Eye (tissue), 1 donor: ENCODE measurements at regions not wholly inside any gene's neighbourhood (a gene's known extent, or its start where the extent isn't known, plus 50 kb on each side); places are given as distances from the start of the nearest gene placed in this dataset.

Experiments
- DNase-seq: peaks from one replicate; pipeline ENCODE4 v3.0.0-alpha.2; 2015

GRCh38 chr17:68185820-68186219 is 62.0 kb upstream of the AMZ2 start:
- no peak for DNase-seq

GRCh38 chr17:68190495-68190894 is 57.3 kb upstream of the AMZ2 start:
- DNase-seq = no peak

GRCh38 chr17:68195667-68196393 is 52.0 kb upstream of the AMZ2 start:
- DNase-seq = peak; percentile 56

- no peak for DNase-seq
These were observed 51.3 kb upstream of the AMZ2 start for GRCh38 chr17:68196394-68197090.

GRCh38 chr17:68197091-68197996 is 50.5 kb upstream of the AMZ2 start:
- DNase-seq = peak; percentile 58

- DNase-seq = no peak
These were observed 49.6 kb upstream of the AMZ2 start for GRCh38 chr17:68197997-68198930.
